ENCODE measurements at regions not wholly inside any gene's neighbourhood (a gene's known extent, or its start where the extent isn't known, plus 50 kb on each side); places are given as distances from the start of the nearest gene placed in this dataset.
"Not testable (repeated sequence)": the region's sequence is repeated elsewhere in the genome, so short reads cannot be mapped to it uniquely, and the experiment has no call there.

- TF ChIP-seq CTCF, POLR2A (IDR thresholded peaks at IDR 0.05): not testable (repeated sequence)
Observed at GRCh38 chrY:18855184-18855583, 81.6 kb upstream of the HSFY2 start.
